Kidney (tissue), 13 donors: ENCODE measurements at regions not wholly inside any gene's neighbourhood (a gene's known extent, or its start where the extent isn't known, plus 50 kb on each side); places are given as distances from the start of the nearest gene placed in this dataset.

ENCODE experiments used
- DNase-seq, 5 donors: peaks; one replicate each; pipeline ENCODE4 v3.0.0-alpha.2; 2013 to 2020
- FAIRE-seq: peaks from 2 replicates; lab custom pipeline; 2012; peaks lifted over from hg19 to GRCh38; lab: Jason Lieb, UNC
- H3K27ac ChIP-seq, 2 donors: one replicate each; pipeline ENCODE4 v1.7.0; 2013; ENCODE audit warnings: low read depth in 2 of 2, low read length in 2 of 2, inconsistent platforms in 1 of 2
- H3K27me3 ChIP-seq: one replicate; pipeline ENCODE4 v1.7.1; 2013; ENCODE audit warnings: low read length, inconsistent platforms; ENCODE audit not compliant: control insufficient read depth, insufficient read depth
- H3K36me3 ChIP-seq, 3 donors: one replicate each; pipeline versions ENCODE4 v1.7.0 to v1.7.1; 2013; ENCODE audit warnings: low read length in 3 of 3, control low read depth in 1 of 3, inconsistent platforms in 1 of 3; ENCODE audit not compliant: insufficient read depth in 3 of 3, control insufficient read depth in 2 of 3
- H3K4me1 ChIP-seq, 3 donors: one replicate each; pipeline versions ENCODE4 v1.7.0 to v1.7.1; 2013; ENCODE audit warnings: low read length in 3 of 3, inconsistent platforms in 1 of 3, low read depth in 1 of 3; ENCODE audit not compliant: control insufficient read depth in 2 of 3, insufficient read depth in 2 of 3
- H3K4me3 ChIP-seq, 3 donors: one replicate each; pipeline versions ENCODE4 v1.7.0 to v1.8.1; 2013; ENCODE audit warnings: low read length in 3 of 3, control low read depth in 1 of 3, inconsistent platforms in 1 of 3
- H3K9ac ChIP-seq, 3 donors: one replicate each; pipeline versions ENCODE4 v1.7.0 to v1.7.1; 2013; ENCODE audit warnings: low read length in 3 of 3, control low read depth in 1 of 3, inconsistent platforms in 1 of 3
- H3K9me3 ChIP-seq, 3 donors: one replicate each; pipeline versions ENCODE4 v1.7.0 to v1.7.1; 2013; ENCODE audit warnings: low read length in 3 of 3, control low read depth in 1 of 3, inconsistent platforms in 1 of 3; ENCODE audit not compliant: control insufficient read depth in 2 of 3, insufficient read depth in 1 of 3
- CTCF ChIP-seq: IDR thresholded peaks from 3 replicates; pipeline ENCODE4 v1.5.1; 2012; ENCODE audit warnings: mild to moderate bottlenecking, moderate library complexity, borderline replicate concordance; ENCODE audit not compliant: insufficient read depth; ENCODE audit errors: extremely low read depth
- intact Hi-C: fragments of 100-400 bp; cut with DNase I; formaldehyde crosslinking; loops from one replicate; pipeline ENCODE4 v1.11.1; 2022
- donor health status: control.
- donor health status: control.
- donor health status: control.
- donor health status: control.
- donor health status: control.
- donor health status: DM: yes; HTN: yes; CAD: no.
- donor health status: Normal renal cell carcinoma (clear cell type).

DNA sequence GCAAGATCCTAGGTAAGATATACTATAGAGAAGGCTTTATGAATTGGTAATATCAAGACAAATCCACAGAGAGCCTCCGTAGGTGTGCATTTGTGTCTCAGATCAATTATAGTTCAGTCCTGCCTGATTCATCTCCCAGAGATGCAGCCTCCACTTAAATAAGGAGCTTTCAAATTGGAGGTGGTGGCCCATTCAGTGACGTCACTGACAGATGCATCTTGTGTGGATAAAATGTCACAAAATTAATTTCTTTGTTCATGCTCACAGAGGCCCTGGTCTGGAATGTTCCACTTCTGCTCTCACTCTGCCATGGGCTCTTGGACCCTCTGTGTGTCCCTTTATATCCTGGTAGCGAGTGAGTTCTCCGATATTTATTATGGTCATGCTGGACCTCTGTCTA lies 157.1 kb upstream of the PRSS58 start:
- Histone ChIP-seq H3K27ac (no peak overlapping the region), H3K4me3 (no peak overlapping the region), H3K9ac (no peak overlapping the region), H3K36me3 (no peaks in the 10 kb centered on the region), H3K4me1 (peaks cover 0 to 3% (median 0%) of the 10 kb centered on the region in 3 donors), H3K27me3 (no peaks in the 10 kb centered on the region), H3K9me3 (no peaks in the 10 kb centered on the region)
- no peak for TF ChIP-seq CTCF
- DNase-seq (no peak), FAIRE-seq (no peak)
- intact Hi-C loops: no loop called here

DNA sequence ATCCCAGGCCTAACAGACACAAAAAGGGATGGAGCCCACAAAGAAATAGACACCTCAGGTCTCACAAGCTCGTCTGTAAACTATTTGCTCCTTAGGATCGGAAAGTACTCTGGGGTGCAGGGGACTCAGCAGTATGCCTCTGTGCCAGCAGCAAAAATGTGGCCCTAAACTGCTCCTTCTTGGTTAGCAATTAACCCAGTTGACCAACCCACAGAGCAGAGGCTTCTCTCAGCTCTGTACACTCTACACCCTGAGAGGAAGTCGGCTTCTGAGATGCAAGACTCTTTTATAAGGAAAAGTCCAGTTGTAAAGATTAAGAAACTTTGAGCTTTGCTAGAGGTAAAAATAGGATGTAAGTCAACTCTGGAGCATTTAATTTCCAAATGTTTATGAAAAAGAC lies 156.3 kb upstream of the PRSS58 start:
- Histone ChIP-seq H3K27me3 (no peaks in the 10 kb centered on the region), H3K27ac (no peak overlapping the region), H3K36me3 (no peaks in the 10 kb centered on the region), H3K4me3 (no peak overlapping the region), H3K9ac (no peak overlapping the region), H3K9me3 (no peaks in the 10 kb centered on the region), H3K4me1 (peaks cover 0 to 3% (median 0%) of the 10 kb centered on the region in 3 donors)
- no peak for TF ChIP-seq CTCF
- intact Hi-C loops: no loop called here
- FAIRE-seq: no peak
- DNase-seq: peak in 1 of 5 donors; percentile 23

- intact Hi-C loops: no loop called here
- no peak for FAIRE-seq
- no peak overlapping the region for H3K9ac ChIP-seq
- TF ChIP-seq CTCF: no peak
- no peak for DNase-seq
- no peaks in the 10 kb centered on the region for H3K27me3 ChIP-seq
- no peaks in the 10 kb centered on the region for H3K9me3 ChIP-seq
- H3K36me3 ChIP-seq: no peaks in the 10 kb centered on the region
- no peak overlapping the region for H3K4me3 ChIP-seq
- H3K4me1 ChIP-seq: peaks cover 0 to 3% (median 0%) of the 10 kb centered on the region in 3 donors
- no peak overlapping the region for H3K27ac ChIP-seq
Measured at GRCh38 chr7:142413280-142414000, 155.6 kb upstream of the PRSS58 start.
